ENCODE measurements at regions not wholly inside any gene's neighbourhood (a gene's known extent, or its start where the extent isn't known, plus 50 kb on each side); places are given as distances from the start of the nearest gene placed in this dataset.

- TF ChIP-seq CTCF (IDR thresholded peaks at IDR 0.05) (no peak), EP300 (IDR thresholded peaks at IDR 0.05) (no peak), POLR2A (IDR thresholded peaks at IDR 0.05) (no peak)
These were observed 598.9 kb downstream of the KCNT2 start for GRCh38 chr1:196009362-196009761.
